ENCODE measurements at regions not wholly inside any gene's neighbourhood (a gene's known extent, or its start where the extent isn't known, plus 50 kb on each side); places are given as distances from the start of the nearest gene placed in this dataset.
"Not testable (repeated sequence)": the region's sequence is repeated elsewhere in the genome, so short reads cannot be mapped to it uniquely, and the experiment has no call there.

GRCh38 chr1:195717651-195718050, 890.6 kb downstream of the KCNT2 start:
- peak; percentile 65 for DNase-seq (ENCODE audit: extremely low read depth, low read depth)

GRCh38 chr1:195715652-195716051, 892.6 kb downstream of the KCNT2 start:
- DNase-seq (ENCODE audit: extremely low read depth, low read depth) = no peak

- DNase-seq (ENCODE audit: extremely low read depth, low read depth) = peak; percentile 43
Observed at GRCh38 chr1:195714248-195714647, 894.0 kb downstream of the KCNT2 start.

GRCh38 chr1:195709821-195710220, 898.4 kb downstream of the KCNT2 start:
- no peak for DNase-seq (ENCODE audit: extremely low read depth, low read depth)

- no peak for DNase-seq (ENCODE audit: extremely low read depth, low read depth)
Observed at GRCh38 chr1:195704028-195704427, 904.2 kb downstream of the KCNT2 start.

GRCh38 chr1:195701149-195701548, 907.1 kb downstream of the KCNT2 start:
- no peak for DNase-seq (ENCODE audit: extremely low read depth, low read depth)

GRCh38 chr1:195697130-195697529, 911.1 kb downstream of the KCNT2 start:
- no peak for DNase-seq (ENCODE audit: extremely low read depth, low read depth)

GRCh38 chr1:195686764-195687163, 921.5 kb downstream of the KCNT2 start:
- DNase-seq (ENCODE audit: extremely low read depth, low read depth) = no peak

- peak; percentile 57 for DNase-seq (ENCODE audit: extremely low read depth, low read depth)
Observed at GRCh38 chr1:195664628-195665027, 943.6 kb downstream of the KCNT2 start.

- peak; percentile 82 for DNase-seq (ENCODE audit: extremely low read depth, low read depth)
Observed at GRCh38 chr1:195663549-195664280, 944.5 kb downstream of the KCNT2 start.

- no peak for DNase-seq (ENCODE audit: extremely low read depth, low read depth)
Observed at GRCh38 chr1:195656780-195657179, 951.5 kb downstream of the KCNT2 start.

GRCh38 chr1:195648875-195649274, 959.4 kb downstream of the KCNT2 start:
- not testable (repeated sequence) for DNase-seq (ENCODE audit: extremely low read depth, low read depth)

- peak; percentile 51 for DNase-seq (ENCODE audit: extremely low read depth, low read depth)
Observed at GRCh38 chr1:195637539-195637938, 970.7 kb downstream of the KCNT2 start.

GRCh38 chr1:195618287-195618686, 990.0 kb downstream of the KCNT2 start:
- no peak for DNase-seq (ENCODE audit: extremely low read depth, low read depth)

GRCh38 chr1:195617106-195617505, 991.1 kb downstream of the KCNT2 start:
- DNase-seq (ENCODE audit: extremely low read depth, low read depth) = no peak

- DNase-seq (ENCODE audit: extremely low read depth, low read depth) = no peak
Observed at GRCh38 chr1:195608883-195609282, 999.4 kb downstream of the KCNT2 start.

GRCh38 chr1:195606483-195606882, 1001.8 kb downstream of the KCNT2 start:
- DNase-seq (ENCODE audit: extremely low read depth, low read depth) = no peak

GRCh38 chr1:195604287-195604686, 1004.0 kb downstream of the KCNT2 start:
- peak; percentile 78 for DNase-seq (ENCODE audit: extremely low read depth, low read depth)

GRCh38 chr1:195597891-195598290, 1010.3 kb downstream of the KCNT2 start:
- DNase-seq (ENCODE audit: extremely low read depth, low read depth) = no peak

GRCh38 chr1:195594773-195595172, 1013.5 kb downstream of the KCNT2 start:
- no peak for DNase-seq (ENCODE audit: extremely low read depth, low read depth)

- DNase-seq (ENCODE audit: extremely low read depth, low read depth) = no peak
Observed at GRCh38 chr1:195594322-195594721, 1013.9 kb downstream of the KCNT2 start.

GRCh38 chr1:195591917-195592672, 1016.1 kb downstream of the KCNT2 start:
- DNase-seq (ENCODE audit: extremely low read depth, low read depth) = peak; percentile 83
